K562 (cell line): ENCODE measurements at regions not wholly inside any gene's neighbourhood (a gene's known extent, or its start where the extent isn't known, plus 50 kb on each side); places are given as distances from the start of the nearest gene placed in this dataset.

Experiments used
- ATAC-seq: fragments of 200-7000 bp; cut with Tn5 transposase; 3 replicates; pipeline ENCODE4 v1.9.1; 2020; ENCODE audit warnings: moderate library complexity
- BruUV-seq: library from RNA; stranded (reverse); fragments of 400-500 nt; replicated peaks from 2 replicates; lab custom pipeline; 2021; lab: Mats Ljungman, UMichigan
- CTCF ChIA-PET: fragments of 300-600 bp; formaldehyde crosslinking; extraction: SDS; loops from one replicate; lab custom pipeline; 2021; ENCODE audit warnings: low intra/inter-chr PET ratio; lab: Yijun Ruan, JAX
- POLR2A ChIA-PET: fragments of 300-600, 350-650 bp; sonication (Branson Sonifier 250); formaldehyde crosslinking; extraction: SDS; loops from one replicate; lab custom pipeline; 2021; ENCODE audit warnings: antibody characterized with exemption, inconsistent platforms; lab: Yijun Ruan, JAX
- DNase-seq, 4 experiments: peaks; one replicate each; pipeline versions ENCODE4 v3.0.0 to v3.0.0-alpha.2; 2011 to 2018; ENCODE audit warnings: low spot score in 3 of 4, mixed read lengths in 3 of 4; ENCODE audit errors: extremely low read depth in 1 of 4
- FAIRE-seq: peaks from 2 replicates; lab custom pipeline; 2011; peaks lifted over from hg19 to GRCh38; lab: Jason Lieb, UNC
- H2AFZ ChIP-seq: 2 replicates; pipeline ENCODE4 v1.6.0; 2011; ENCODE audit warnings: low read depth, low read length, control low read depth, inconsistent platforms
- H3K27ac ChIP-seq: fragments of 200-600 bp; 3 replicates; pipeline ENCODE4 v1.8.0; 2011; ENCODE audit warnings: low read depth, mild to moderate bottlenecking, control low read depth, inconsistent platforms, low read length, moderate library complexity, mixed read lengths; ENCODE audit errors: extremely low read depth
- H3K27me3 ChIP-seq, 2 experiments: fragments of 300-600 bp in 1 of 2; 2 replicates in 1 of 2; 3 replicates in 1 of 2; pipeline versions ENCODE4 v1.6.0 to v1.8.0; 2011; ENCODE audit warnings: inconsistent platforms in 2 of 2, low read length in 2 of 2, mild to moderate bottlenecking in 1 of 2, mixed read lengths in 1 of 2, moderate library complexity in 1 of 2; ENCODE audit not compliant: control insufficient read depth in 2 of 2, insufficient read depth in 2 of 2
- H3K36me3 ChIP-seq: fragments of 300-600 bp; 3 replicates; pipeline ENCODE4 v1.8.0; 2011; ENCODE audit warnings: mild to moderate bottlenecking, low read length, inconsistent platforms; ENCODE audit not compliant: control insufficient read depth, insufficient read depth
- H3K4me1 ChIP-seq, 2 experiments: fragments of 200-600 bp in 1 of 2; replicated peaks in 1 of 2; 2 replicates in 1 of 2; 3 replicates in 1 of 2; pipeline versions ENCODE4 v1.5.1 to v1.8.0; 2011; ENCODE audit warnings: inconsistent platforms in 2 of 2, low read length in 2 of 2, mild to moderate bottlenecking in 1 of 2, mixed read lengths in 1 of 2, moderate library complexity in 1 of 2; ENCODE audit not compliant: control insufficient read depth in 2 of 2, insufficient read depth in 2 of 2
- H3K4me2 ChIP-seq: 2 replicates; pipeline ENCODE4 v1.6.1; 2011; ENCODE audit warnings: low read length, control low read depth, inconsistent platforms, mixed read lengths; ENCODE audit not compliant: insufficient read depth
- H3K4me3 ChIP-seq: fragments of 200-600 bp; sonication (generic), shearing (Covaris generic); 2 replicates; pipeline ENCODE4 v1.5.1; 2016; ENCODE audit warnings: control low read depth, inconsistent platforms
- H3K79me2 ChIP-seq: fragments of 200-600 bp; 3 replicates; pipeline ENCODE4 v1.8.0; 2011; ENCODE audit warnings: low read length, inconsistent platforms; ENCODE audit not compliant: control insufficient read depth, insufficient read depth
- H3K9ac ChIP-seq, 2 experiments: 2 replicates each; pipeline versions ENCODE4 v1.6.0 to v1.6.1; 2011; ENCODE audit warnings: low read depth in 2 of 2, low read length in 2 of 2, control low read depth in 1 of 2, inconsistent platforms in 1 of 2, mild to moderate bottlenecking in 1 of 2, mixed read lengths in 1 of 2; ENCODE audit not compliant: insufficient read depth in 1 of 2
- H3K9me1 ChIP-seq: one replicate; pipeline ENCODE4 v1.6.0; 2011; ENCODE audit warnings: inconsistent platforms, mild to moderate bottlenecking, low read length, moderate library complexity; ENCODE audit not compliant: control insufficient read depth, insufficient read depth
- H3K9me3 ChIP-seq: replicated peaks from 2 replicates; pipeline ENCODE4 v1.5.1; 2011; ENCODE audit warnings: low read depth, low read length, inconsistent platforms; ENCODE audit not compliant: control insufficient read depth, insufficient read depth
- H4K20me1 ChIP-seq: replicated peaks from 2 replicates; pipeline ENCODE4 v1.6.1; 2011; ENCODE audit warnings: low read length, inconsistent platforms, mixed read lengths; ENCODE audit not compliant: control insufficient read depth, insufficient read depth
- CBX2 ChIP-seq: fragments of 200-600 bp; sonication (generic); IDR thresholded peaks from one replicate; pipeline ENCODE4 v1.6.1; 2012; ENCODE audit warnings: mild to moderate bottlenecking, low read length, inconsistent platforms; ENCODE audit not compliant: insufficient read depth, poor library complexity, severe bottlenecking
- E2F3 ChIP-seq: fragments of 250-450 bp; sonication (Bioruptor Pico); IDR thresholded peaks from 2 replicates; pipeline ENCODE4 v1.4.0; 2020; ENCODE audit warnings: mild to moderate bottlenecking
- EP400 ChIP-seq: fragments of 450-650 bp; IDR thresholded peaks from 2 replicates; pipeline ENCODE4 v1.6.1; 2017; ENCODE audit warnings: antibody characterized with exemption, mild to moderate bottlenecking, moderate library complexity
- HMG20B ChIP-seq: fragments of 250-450 bp; sonication (Bioruptor Pico); IDR thresholded peaks from 2 replicates; pipeline ENCODE4 v1.5.0; 2021; ENCODE audit warnings: mild to moderate bottlenecking
- KDM5B ChIP-seq: fragments of 200-600 bp; sonication (generic); IDR thresholded peaks from 2 replicates; pipeline ENCODE4 v1.6.1; 2012; ENCODE audit warnings: low read depth, mild to moderate bottlenecking, moderate library complexity, low read length, control low read depth, inconsistent platforms; ENCODE audit not compliant: insufficient replicate concordance
- MBD2 ChIP-seq: sonication (generic); IDR thresholded peaks from 2 replicates; pipeline ENCODE4 v1.6.1; 2016; ENCODE audit warnings: low read depth, borderline replicate concordance
- MEIS2 ChIP-seq: fragments of 450-650 bp; IDR thresholded peaks from 2 replicates; pipeline ENCODE4 v1.6.1; 2014; ENCODE audit warnings: mild to moderate bottlenecking; ENCODE audit not compliant: partially characterized antibody
- POLR2B ChIP-seq: fragments of 450-650 bp; IDR thresholded peaks from 2 replicates; pipeline ENCODE4 v1.6.1; 2018; ENCODE audit warnings: low read depth; ENCODE audit not compliant: partially characterized antibody
- PRPF4 ChIP-seq: fragments of 200-400 bp; formaldehyde crosslinking; IDR thresholded peaks from one replicate; pipeline ENCODE4 v1.6.1; 2017; ENCODE audit warnings: low read length, low read depth, mild to moderate bottlenecking; ENCODE audit not compliant: insufficient read depth, poor library complexity, severe bottlenecking
- SMARCA5 ChIP-seq: fragments of 450-650 bp; IDR thresholded peaks from 2 replicates; pipeline ENCODE4 v1.6.1; 2016
- ZC3H8 ChIP-seq: fragments of 450-650 bp; IDR thresholded peaks from 2 replicates; pipeline ENCODE4 v1.6.1; 2017
- ZNF263 ChIP-seq: sonication (generic); formaldehyde crosslinking; IDR thresholded peaks from 2 replicates; pipeline ENCODE4 v1.8.0; 2022; ENCODE audit warnings: mild to moderate bottlenecking, missing genetic modification reagents, borderline replicate concordance
- ZNF561 ChIP-seq: fragments of 450-650 bp; formaldehyde crosslinking; conservative IDR thresholded peaks from 2 replicates; pipeline ENCODE4 v1.4.0; 2020; ENCODE audit warnings: mild to moderate bottlenecking, moderate library complexity
- ZNF79 ChIP-seq: fragments of 250-450 bp; sonication (Bioruptor Pico); IDR thresholded peaks from 2 replicates; pipeline ENCODE4 v1.4.0; 2020; ENCODE audit warnings: low read depth, mild to moderate bottlenecking, moderate library complexity
- WGBS: fragments of 100-300 bp; shearing (Covaris generic); methylation state at CpG from one replicate; pipeline ENCODE4 v1.1.6; 2016; ENCODE audit warnings: low coverage, mixed read lengths; ENCODE audit not compliant: insufficient coverage; ENCODE audit errors: missing lambda C conversion rate; 5-methylcytosine and 5-hydroxymethylcytosine counted together
- in situ Hi-C: fragments of 300-500 bp; cut with MboI; formaldehyde crosslinking; loops from 4 replicates; pipeline ENCODE4 v1.15.0; 2018; ENCODE audit warnings: inconsistent platforms, mixed read lengths
- intact Hi-C: fragments of 100-400 bp; cut with micrococcal nuclease; formaldehyde crosslinking; loops from 2 replicates; pipeline ENCODE4 v1.14.2; 2022
- TF ChIP-seq, protein P1 (sequence below): fragments of 250-450 bp; sonication (Bioruptor Pico); IDR thresholded peaks from 2 replicates; pipeline ENCODE4 v1.6.1; 2021; ENCODE audit warnings: mild to moderate bottlenecking
- TF ChIP-seq, protein P2 (sequence below): IDR thresholded peaks from 3 replicates; pipeline ENCODE4 v1.6.1; 2011; ENCODE audit warnings: borderline replicate concordance, mild to moderate bottlenecking; ENCODE audit not compliant: insufficient read length, insufficient read depth

DNA sequence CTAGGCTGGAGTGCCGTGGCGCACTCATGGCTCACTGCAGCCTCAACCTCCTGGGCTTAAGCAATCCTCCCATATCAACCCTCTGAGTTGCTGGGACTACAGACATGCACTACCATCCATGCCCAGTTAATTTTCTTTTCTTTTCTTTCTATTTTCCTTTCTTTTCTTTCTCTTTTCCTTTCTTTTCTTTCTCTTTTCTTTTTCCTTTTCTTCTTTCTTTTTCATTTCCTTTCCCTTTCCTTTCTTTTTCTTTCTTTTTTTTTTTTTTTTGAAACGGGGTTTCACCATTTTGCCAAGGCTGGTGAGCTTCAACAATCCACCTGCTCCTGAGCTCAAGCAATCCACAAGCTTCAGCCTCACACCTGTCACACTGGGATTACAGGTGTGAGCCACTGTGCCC is 60.1 kb upstream of the ACSS3 start:
- Histone ChIP-seq H3K9me3 (no peaks in the 10 kb centered on the region), H2AFZ (no peak overlapping the region), H3K9ac (no peak overlapping the region), H3K36me3 (no peaks in the 10 kb centered on the region), H4K20me1 (no peaks in the 10 kb centered on the region), H3K79me2 (no peaks in the 10 kb centered on the region), H3K9me1 (no peaks in the 10 kb centered on the region), H3K4me3 (no peak overlapping the region), H3K4me2 (no peak overlapping the region), H3K27me3 (no peaks in the 10 kb centered on the region), H3K27ac (no peak overlapping the region), H3K4me1 (no peaks in the 10 kb centered on the region)
- WGBS, result 0% methylated on average over 2 of the region's 3 CpGs
- DNase-seq, result no peak
- intact Hi-C loops, result no loop called here
- CTCF ChIA-PET, result no interaction called here
- no peak for FAIRE-seq
- in situ Hi-C loops, result no loop called here
- no TSS peak for BruUV-seq
- TF ChIP-seq KDM5B (no peak), SMARCA5 (no peak), CBX2 (no peak), ZC3H8 (no peak), EP400 (no peak), MBD2 (no peak), PRPF4 (no peak)
- POLR2A ChIA-PET, result no interaction called here
- ATAC-seq, result no peak

DNA sequence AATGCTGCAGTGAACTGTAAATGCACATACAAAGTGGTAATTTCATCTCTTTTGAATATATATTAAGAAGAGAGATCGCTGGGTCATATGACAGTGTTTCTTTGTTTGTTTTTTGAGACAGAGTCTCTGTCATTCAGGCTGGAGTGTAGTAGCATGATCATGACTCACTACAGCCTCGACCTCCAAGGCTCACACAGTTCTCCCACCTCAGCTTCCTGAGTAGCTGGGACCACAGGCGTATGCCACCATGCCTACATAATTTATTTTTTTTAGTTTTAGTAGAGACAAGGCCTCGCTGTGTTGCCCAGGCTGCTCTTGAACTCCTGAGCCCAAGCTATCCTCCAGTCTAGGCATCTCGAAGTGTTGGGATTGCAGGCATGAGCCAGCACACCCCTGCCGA is 62.4 kb upstream of the ACSS3 start:
- H3K4me3 ChIP-seq, result no peak overlapping the region
- no peaks in the 10 kb centered on the region for H3K9me1 ChIP-seq
- ATAC-seq (no peak), DNase-seq (no peak), FAIRE-seq (no peak)
- no peak overlapping the region for H3K4me2 ChIP-seq
- no peaks in the 10 kb centered on the region for H3K4me1 ChIP-seq
- POLR2A ChIA-PET, result no interaction called here
- intact Hi-C loops (no loop called here), in situ Hi-C loops (no loop called here)
- no peaks in the 10 kb centered on the region for H3K36me3 ChIP-seq
- H4K20me1 ChIP-seq, result no peaks in the 10 kb centered on the region
- BruUV-seq, result no TSS peak
- no peaks in the 10 kb centered on the region for H3K79me2 ChIP-seq
- CTCF ChIA-PET, result no interaction called here
- WGBS, result 3% methylated on average over 6 of the region's 6 CpGs
- H2AFZ ChIP-seq, result no peak overlapping the region
- no peaks in the 10 kb centered on the region for H3K27me3 ChIP-seq
- no peak overlapping the region for H3K27ac ChIP-seq
- H3K9ac ChIP-seq, result no peak overlapping the region
- H3K9me3 ChIP-seq, result no peaks in the 10 kb centered on the region
- no peak for TF ChIP-seq MEIS2
- TF ChIP-seq POLR2B, result no peak
- TF ChIP-seq, protein P1, sequence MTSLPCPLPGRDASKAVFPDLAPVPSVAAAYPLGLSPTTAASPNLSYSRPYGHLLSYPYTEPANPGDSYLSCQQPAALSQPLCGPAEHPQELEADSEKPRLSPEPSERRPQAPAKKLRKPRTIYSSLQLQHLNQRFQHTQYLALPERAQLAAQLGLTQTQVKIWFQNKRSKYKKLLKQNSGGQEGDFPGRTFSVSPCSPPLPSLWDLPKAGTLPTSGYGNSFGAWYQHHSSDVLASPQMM, result no peak
- no peak for TF ChIP-seq HMG20B (CRISPR knock-in tag)
- no peak for TF ChIP-seq ZNF79 (CRISPR knock-in tag)
- no peak for TF ChIP-seq E2F3
- no peak for TF ChIP-seq ZNF561 (CRISPR knock-in tag)
- TF ChIP-seq, protein P2, sequence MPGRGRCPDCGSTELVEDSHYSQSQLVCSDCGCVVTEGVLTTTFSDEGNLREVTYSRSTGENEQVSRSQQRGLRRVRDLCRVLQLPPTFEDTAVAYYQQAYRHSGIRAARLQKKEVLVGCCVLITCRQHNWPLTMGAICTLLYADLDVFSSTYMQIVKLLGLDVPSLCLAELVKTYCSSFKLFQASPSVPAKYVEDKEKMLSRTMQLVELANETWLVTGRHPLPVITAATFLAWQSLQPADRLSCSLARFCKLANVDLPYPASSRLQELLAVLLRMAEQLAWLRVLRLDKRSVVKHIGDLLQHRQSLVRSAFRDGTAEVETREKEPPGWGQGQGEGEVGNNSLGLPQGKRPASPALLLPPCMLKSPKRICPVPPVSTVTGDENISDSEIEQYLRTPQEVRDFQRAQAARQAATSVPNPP, result no peak
- TF ChIP-seq ZNF263, result no peak
